Peyer's patch (tissue), 4 donors: ENCODE measurements at regions not wholly inside any gene's neighbourhood (a gene's known extent, or its start where the extent isn't known, plus 50 kb on each side); places are given as distances from the start of the nearest gene placed in this dataset.

Experiments used
- DNase-seq, 3 donors: peaks; one replicate each; pipeline ENCODE4 v3.0.0-alpha.2; 2017 to 2019
- H3K27ac ChIP-seq, 4 donors: fragments of 200-600 bp; sonication (generic); one replicate each; pipeline ENCODE4 v1.5.1; 2016 to 2019
- H3K27me3 ChIP-seq, 2 donors: fragments of 200-600 bp; sonication (generic); one replicate each; pipeline ENCODE4 v1.5.1; 2019
- H3K36me3 ChIP-seq, 3 donors: fragments of 200-600 bp; sonication (generic); one replicate each; pipeline ENCODE4 v1.5.1; 2016 to 2019
- H3K4me1 ChIP-seq, 4 donors: fragments of 200-600 bp; sonication (generic); one replicate each; pipeline ENCODE4 v1.5.1; 2016 to 2019
- H3K4me3 ChIP-seq, 4 donors: fragments of 200-600 bp; sonication (generic); 1 replicate in 3 of 4; 2 replicates in 1 of 4; pipeline ENCODE4 v1.5.1; 2016 to 2019; ENCODE audit warnings: mild to moderate bottlenecking in 1 of 4
- H3K9me3 ChIP-seq, 4 donors: fragments of 200-600 bp; sonication (generic); one replicate each; pipeline ENCODE4 v1.5.1; 2016 to 2019; ENCODE audit warnings: mild to moderate bottlenecking in 1 of 4
- POLR2A ChIP-seq, 2 donors: fragments of 450-650 bp; IDR thresholded peaks; one replicate each; pipeline ENCODE4 v1.5.1; 2017; ENCODE audit warnings: antibody characterized with exemption in 2 of 2, mild to moderate bottlenecking in 2 of 2, moderate library complexity in 2 of 2
- TF ChIP-seq, protein P1 (sequence below), 6 experiments: fragments of 450-650 bp in 4 of 6; fragments of 200-600 bp in 2 of 6; sonication (generic) in 1 of 6; IDR thresholded peaks; one replicate each; pipeline ENCODE4 v1.5.1; 2017 to 2019; ENCODE audit warnings: antibody characterized with exemption in 6 of 6, mild to moderate bottlenecking in 3 of 6, moderate library complexity in 1 of 6

GRCh38 chr10:28965937-28966336, 288.6 kb downstream of the BAMBI start:
- no peak overlapping the region for H3K27ac ChIP-seq

DNA sequence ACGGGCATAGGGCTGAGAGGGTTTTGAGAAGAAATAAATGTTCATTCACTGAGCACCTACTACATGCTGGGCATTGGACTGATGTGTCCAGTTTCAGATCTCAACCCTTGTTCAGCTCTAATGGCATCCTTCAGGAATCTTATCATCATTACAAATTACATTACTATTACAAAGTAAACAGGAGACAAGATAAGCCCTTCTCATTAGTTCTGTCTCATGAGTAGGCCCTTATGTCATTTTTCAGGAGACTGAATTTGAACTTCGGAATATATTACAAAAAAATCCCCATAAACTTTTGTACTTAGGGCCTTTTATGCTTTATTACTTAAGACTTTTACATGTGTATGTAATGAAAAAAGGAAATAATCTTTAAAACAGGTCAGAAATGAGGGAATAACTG, 289.7 kb downstream of the BAMBI start:
- Histone ChIP-seq H3K36me3 (no peaks in the 10 kb centered on the region), H3K27me3 (no peaks in the 10 kb centered on the region), H3K4me1 (no peaks in the 10 kb centered on the region), H3K4me3 (no peak overlapping the region), H3K9me3 (no peaks in the 10 kb centered on the region), H3K27ac (no peak overlapping the region)
- DNase-seq, result no peak
- TF ChIP-seq POLR2A (IDR thresholded peaks at IDR 0.05), result no peak
- TF ChIP-seq, protein P1, sequence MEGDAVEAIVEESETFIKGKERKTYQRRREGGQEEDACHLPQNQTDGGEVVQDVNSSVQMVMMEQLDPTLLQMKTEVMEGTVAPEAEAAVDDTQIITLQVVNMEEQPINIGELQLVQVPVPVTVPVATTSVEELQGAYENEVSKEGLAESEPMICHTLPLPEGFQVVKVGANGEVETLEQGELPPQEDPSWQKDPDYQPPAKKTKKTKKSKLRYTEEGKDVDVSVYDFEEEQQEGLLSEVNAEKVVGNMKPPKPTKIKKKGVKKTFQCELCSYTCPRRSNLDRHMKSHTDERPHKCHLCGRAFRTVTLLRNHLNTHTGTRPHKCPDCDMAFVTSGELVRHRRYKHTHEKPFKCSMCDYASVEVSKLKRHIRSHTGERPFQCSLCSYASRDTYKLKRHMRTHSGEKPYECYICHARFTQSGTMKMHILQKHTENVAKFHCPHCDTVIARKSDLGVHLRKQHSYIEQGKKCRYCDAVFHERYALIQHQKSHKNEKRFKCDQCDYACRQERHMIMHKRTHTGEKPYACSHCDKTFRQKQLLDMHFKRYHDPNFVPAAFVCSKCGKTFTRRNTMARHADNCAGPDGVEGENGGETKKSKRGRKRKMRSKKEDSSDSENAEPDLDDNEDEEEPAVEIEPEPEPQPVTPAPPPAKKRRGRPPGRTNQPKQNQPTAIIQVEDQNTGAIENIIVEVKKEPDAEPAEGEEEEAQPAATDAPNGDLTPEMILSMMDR (IDR thresholded peaks at IDR 0.05), result no peak

More at GRCh38 chr10:28965937-28966336, 288.6 kb downstream of the BAMBI start:
- Histone ChIP-seq H3K9me3 (no peaks in the 10 kb centered on the region), H3K4me1 (no peaks in the 10 kb centered on the region), H3K4me3 (no peak overlapping the region), H3K36me3 (no peaks in the 10 kb centered on the region), H3K27me3 (no peaks in the 10 kb centered on the region)
- TF ChIP-seq, protein P1 (IDR thresholded peaks at IDR 0.05), result no peak
- TF ChIP-seq POLR2A (IDR thresholded peaks at IDR 0.05), result no peak
- no peak for DNase-seq

GRCh38 chr10:28969413-28969812, 292.1 kb downstream of the BAMBI start:
- H3K4me3 ChIP-seq, result no peak overlapping the region
- H3K27ac ChIP-seq, result no peak overlapping the region
- no peaks in the 10 kb centered on the region for H3K27me3 ChIP-seq
- H3K9me3 ChIP-seq, result no peaks in the 10 kb centered on the region
- H3K4me1 ChIP-seq, result no peaks in the 10 kb centered on the region
- H3K36me3 ChIP-seq, result no peaks in the 10 kb centered on the region
- DNase-seq, result no peak
- TF ChIP-seq, protein P1 (IDR thresholded peaks at IDR 0.05), result no peak
- no peak for TF ChIP-seq POLR2A (IDR thresholded peaks at IDR 0.05)

- no peak overlapping the region for H3K27ac ChIP-seq
- no peak overlapping the region for H3K4me3 ChIP-seq
- TF ChIP-seq, protein P1 (IDR thresholded peaks at IDR 0.05), result no peak
- no peak for TF ChIP-seq POLR2A (IDR thresholded peaks at IDR 0.05)
- H3K9me3 ChIP-seq, result no peaks in the 10 kb centered on the region
- no peaks in the 10 kb centered on the region for H3K4me1 ChIP-seq
- DNase-seq, result no peak
- no peaks in the 10 kb centered on the region for H3K36me3 ChIP-seq
- no peaks in the 10 kb centered on the region for H3K27me3 ChIP-seq
Measured at GRCh38 chr10:28970231-28970630, 292.9 kb downstream of the BAMBI start.

GRCh38 chr10:28971255-28971654, 293.9 kb downstream of the BAMBI start:
- Histone ChIP-seq H3K4me1 (no peaks in the 10 kb centered on the region), H3K4me3 (no peak overlapping the region), H3K27ac (no peak overlapping the region), H3K9me3 (no peaks in the 10 kb centered on the region), H3K27me3 (no peaks in the 10 kb centered on the region), H3K36me3 (no peaks in the 10 kb centered on the region)
- DNase-seq, result no peak
- TF ChIP-seq, protein P1 (IDR thresholded peaks at IDR 0.05), result no peak
- no peak for TF ChIP-seq POLR2A (IDR thresholded peaks at IDR 0.05)

DNA sequence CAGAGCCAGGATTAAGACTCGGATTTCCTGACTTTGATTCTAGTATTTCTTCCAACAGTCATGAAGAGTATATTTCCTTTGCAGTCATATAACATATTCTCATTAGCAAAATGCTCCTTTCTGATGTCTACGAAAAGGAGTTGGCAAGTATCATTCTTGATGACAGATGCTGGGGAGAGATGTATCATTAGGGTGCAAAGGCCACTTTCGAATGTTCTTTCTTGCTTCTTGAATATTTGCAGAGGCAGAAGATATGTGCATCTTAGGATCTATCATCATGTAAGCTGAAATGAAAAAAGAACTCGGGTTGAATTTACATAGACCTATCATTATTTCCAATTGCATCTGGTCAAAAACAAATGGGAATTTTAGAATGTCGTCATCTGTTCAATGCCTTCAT, 294.4 kb downstream of the BAMBI start:
- Histone ChIP-seq H3K9me3 (no peaks in the 10 kb centered on the region), H3K36me3 (no peaks in the 10 kb centered on the region), H3K4me1 (no peaks in the 10 kb centered on the region), H3K27me3 (no peaks in the 10 kb centered on the region), H3K4me3 (no peak overlapping the region), H3K27ac (no peak overlapping the region)
- DNase-seq, result no peak
- TF ChIP-seq, protein P1 (IDR thresholded peaks at IDR 0.05), result no peak
- TF ChIP-seq POLR2A (IDR thresholded peaks at IDR 0.05), result no peak
